ENCODE measurements at regions not wholly inside any gene's neighbourhood (a gene's known extent, or its start where the extent isn't known, plus 50 kb on each side); places are given as distances from the start of the nearest gene placed in this dataset.

GRCh38 chr12:58367041-58367440 lies 425.7 kb downstream of the ATP23 start:
- DNase-seq (ENCODE audit: missing footprints) (no peak), ATAC-seq (no peak)
- intact Hi-C loops (cut with DNase I) = no loop called here

GRCh38 chr12:58368001-58368400 lies 426.6 kb downstream of the ATP23 start:
- ATAC-seq (no peak), DNase-seq (ENCODE audit: missing footprints) (no peak)
- intact Hi-C loops (cut with DNase I) = no loop called here

GRCh38 chr12:58369576-58369975 lies 428.2 kb downstream of the ATP23 start:
- DNase-seq (ENCODE audit: missing footprints) = no peak
- intact Hi-C loops (cut with DNase I) = no loop called here
- ATAC-seq = no peak

GRCh38 chr12:58372298-58372697 lies 430.9 kb downstream of the ATP23 start:
- DNase-seq (ENCODE audit: missing footprints) = no peak
- ATAC-seq = no peak
- intact Hi-C loops (cut with DNase I) = no loop called here

GRCh38 chr12:58378028-58378427 lies 436.7 kb downstream of the ATP23 start:
- no peak for ATAC-seq
- intact Hi-C loops (cut with DNase I) = no loop called here
- no peak for DNase-seq (ENCODE audit: missing footprints)

- no peak for DNase-seq (ENCODE audit: missing footprints)
- no peak for ATAC-seq
- intact Hi-C loops (cut with DNase I) = no loop called here
Observed at GRCh38 chr12:58381546-58381945, 440.2 kb downstream of the ATP23 start.

GRCh38 chr12:58384196-58384595 lies 442.8 kb downstream of the ATP23 start:
- ATAC-seq = no peak
- intact Hi-C loops (cut with DNase I) = no loop called here
- no peak for DNase-seq (ENCODE audit: missing footprints)

GRCh38 chr12:58386136-58386535 lies 444.8 kb downstream of the ATP23 start:
- intact Hi-C loops (cut with DNase I) = no loop called here
- ATAC-seq (no peak), DNase-seq (ENCODE audit: missing footprints) (no peak)

GRCh38 chr12:58387199-58387598 lies 445.8 kb downstream of the ATP23 start:
- intact Hi-C loops (cut with DNase I) = no loop called here
- ATAC-seq (no peak), DNase-seq (ENCODE audit: missing footprints) (no peak)

- ATAC-seq (no peak), DNase-seq (ENCODE audit: missing footprints) (no peak)
- intact Hi-C loops (cut with DNase I) = no loop called here
Observed at GRCh38 chr12:58388261-58388660, 446.9 kb downstream of the ATP23 start.

- intact Hi-C loops (cut with DNase I) = no loop called here
- DNase-seq (ENCODE audit: missing footprints) = no peak
- no peak for ATAC-seq
Observed at GRCh38 chr12:58393152-58393551, 451.8 kb downstream of the ATP23 start.

GRCh38 chr12:58395056-58395455 lies 453.7 kb downstream of the ATP23 start:
- no peak for ATAC-seq
- intact Hi-C loops (cut with DNase I) = no loop called here
- DNase-seq (ENCODE audit: missing footprints) = no peak

- no peak for ATAC-seq
- intact Hi-C loops (cut with DNase I) = no loop called here
- DNase-seq (ENCODE audit: missing footprints) = no peak
Observed at GRCh38 chr12:58395470-58395869, 454.1 kb downstream of the ATP23 start.

GRCh38 chr12:58396239-58396638 lies 454.9 kb downstream of the ATP23 start:
- DNase-seq (ENCODE audit: missing footprints) = no peak
- no peak for ATAC-seq
- intact Hi-C loops (cut with DNase I) = no loop called here

- intact Hi-C loops (cut with DNase I) = no loop called here
- no peak for DNase-seq (ENCODE audit: missing footprints)
- no peak for ATAC-seq
Observed at GRCh38 chr12:58405363-58405762, 464.0 kb downstream of the ATP23 start.

- intact Hi-C loops (cut with DNase I) = no loop called here
- ATAC-seq = peak; percentile 63
- no peak for DNase-seq (ENCODE audit: missing footprints)
Observed at GRCh38 chr12:58408516-58408915, 467.1 kb downstream of the ATP23 start.

- DNase-seq (ENCODE audit: missing footprints) = no peak
- intact Hi-C loops (cut with DNase I) = no loop called here
- ATAC-seq = no peak
Observed at GRCh38 chr12:58412461-58413060, 471.2 kb downstream of the ATP23 start.

- ATAC-seq = no peak
- DNase-seq (ENCODE audit: missing footprints) = no peak
- intact Hi-C loops (cut with DNase I) = no loop called here
Observed at GRCh38 chr12:58413794-58414193, 472.4 kb downstream of the ATP23 start.

GRCh38 chr12:58414398-58414871 lies 473.1 kb downstream of the ATP23 start:
- no peak for DNase-seq (ENCODE audit: missing footprints)
- intact Hi-C loops (cut with DNase I) = no loop called here
- ATAC-seq = no peak

- intact Hi-C loops (cut with DNase I) = no loop called here
- no peak for DNase-seq (ENCODE audit: missing footprints)
- no peak for ATAC-seq
Observed at GRCh38 chr12:58415716-58416115, 474.3 kb downstream of the ATP23 start.

- intact Hi-C loops (cut with DNase I) = no loop called here
- no peak for DNase-seq (ENCODE audit: missing footprints)
- ATAC-seq = no peak
Observed at GRCh38 chr12:58416236-58416635, 474.9 kb downstream of the ATP23 start.
